HUDEP-2 (cell line): ENCODE measurements at regions not wholly inside any gene's neighbourhood (a gene's known extent, or its start where the extent isn't known, plus 50 kb on each side); places are given as distances from the start of the nearest gene placed in this dataset.

Source experiments
- DNase-seq, 76 experiments: peaks; one replicate each; lab custom pipeline; 2025; ENCODE audit not compliant: unreplicated experiment in 76 of 76; lab: John Stamatoyannopoulos, UW

DNA sequence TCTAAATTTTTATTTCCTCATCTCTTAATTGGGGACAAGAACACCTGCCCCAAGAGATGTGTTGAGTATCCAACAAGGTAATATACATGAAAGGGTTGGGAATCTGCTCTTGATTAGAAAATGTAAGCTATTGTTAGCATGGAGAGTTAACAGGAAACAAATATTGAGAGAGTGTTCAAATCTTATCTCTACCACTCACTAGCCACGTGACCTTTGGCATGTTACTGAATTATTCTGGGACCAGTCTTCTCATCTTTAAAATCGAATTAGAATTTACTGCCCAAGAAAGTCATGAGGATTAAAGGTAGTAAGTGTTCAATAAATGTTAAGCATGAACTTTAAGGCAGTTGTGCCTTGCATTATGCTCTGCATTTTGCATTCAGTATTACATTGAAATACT is 184.7 kb downstream of the MID1IP1 start:
- no peak for DNase-seq

DNA sequence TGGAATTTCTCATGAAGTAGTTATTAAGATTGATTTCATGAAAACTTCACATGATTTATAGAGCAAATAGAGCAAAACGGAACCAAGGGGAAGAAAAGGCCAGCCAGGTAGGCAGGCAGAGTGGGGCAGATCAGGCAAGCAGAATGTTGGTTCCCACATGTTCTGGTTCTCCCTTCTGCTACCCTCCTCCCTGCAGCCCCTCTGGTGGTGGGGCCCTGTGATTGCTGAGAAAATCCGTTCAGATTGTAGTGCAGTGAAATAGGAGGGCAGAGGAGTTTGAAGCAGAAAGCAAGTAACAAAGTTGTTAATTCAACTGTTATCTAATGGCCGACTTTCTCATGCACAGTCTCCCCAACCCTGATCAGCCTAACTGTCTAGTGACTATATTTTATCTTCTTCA is 185.3 kb downstream of the MID1IP1 start:
- DNase-seq = no peak

DNA sequence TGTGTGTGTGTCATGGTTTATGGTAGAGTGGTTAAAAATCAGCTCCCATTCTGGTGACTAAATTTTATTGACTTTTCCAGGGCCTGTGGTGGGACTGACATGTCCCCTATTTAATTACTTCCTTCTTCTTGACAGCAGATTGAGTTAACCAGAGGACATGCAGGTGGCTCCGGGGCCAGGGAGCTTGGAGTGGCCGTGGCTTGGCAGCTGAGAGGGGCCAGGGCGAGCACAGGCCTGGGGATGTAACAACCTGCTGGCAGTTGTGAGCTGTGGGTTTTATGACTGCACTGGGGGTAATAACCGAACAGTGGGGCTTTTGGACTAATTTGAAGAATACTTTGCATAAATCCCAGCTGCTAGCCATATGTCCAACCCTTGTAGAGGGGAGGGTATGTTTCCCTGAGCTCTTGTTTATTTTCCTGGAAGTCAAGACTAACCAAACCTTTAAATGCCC is 186.0 kb downstream of the MID1IP1 start:
- DNase-seq = no peak

DNA sequence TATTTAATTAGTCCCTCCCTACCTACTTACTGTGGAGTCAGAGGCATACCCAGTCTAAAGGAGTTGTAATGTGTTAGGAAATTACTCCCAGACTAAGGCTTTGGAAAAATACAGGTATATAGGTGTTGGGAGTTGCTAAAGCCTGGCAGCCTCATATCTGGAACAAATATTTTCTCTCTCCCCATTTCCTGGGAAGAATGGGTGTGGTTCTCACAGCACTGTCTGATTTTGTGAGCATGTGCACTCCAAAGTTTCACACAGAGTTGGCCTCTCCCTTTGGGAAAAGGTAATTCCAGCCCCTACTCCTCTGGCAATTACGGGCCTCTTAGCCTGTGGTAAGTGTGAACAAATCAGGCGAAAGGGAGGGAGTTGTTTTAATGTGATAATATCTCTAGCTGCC is 187.0 kb downstream of the MID1IP1 start:
- DNase-seq = no peak

DNA sequence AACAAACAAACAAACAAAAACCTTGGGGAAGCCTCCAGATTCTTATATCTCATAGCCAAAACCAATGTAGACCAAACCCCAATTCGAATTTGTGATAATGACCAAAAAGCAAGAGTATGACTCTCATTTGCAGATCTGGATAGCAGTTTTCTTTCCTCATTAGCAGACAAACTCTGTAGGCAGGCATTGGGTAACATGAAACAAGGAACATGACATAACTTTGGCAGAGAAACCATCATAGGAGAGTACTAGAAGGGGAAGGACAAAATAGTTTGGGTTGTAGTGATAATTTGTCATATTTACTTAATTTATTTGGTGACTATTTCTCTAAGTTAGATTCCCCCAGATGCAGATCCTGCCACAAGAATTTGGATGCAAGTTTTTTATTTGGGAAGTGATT is 187.8 kb downstream of the MID1IP1 start:
- DNase-seq = no peak

DNA sequence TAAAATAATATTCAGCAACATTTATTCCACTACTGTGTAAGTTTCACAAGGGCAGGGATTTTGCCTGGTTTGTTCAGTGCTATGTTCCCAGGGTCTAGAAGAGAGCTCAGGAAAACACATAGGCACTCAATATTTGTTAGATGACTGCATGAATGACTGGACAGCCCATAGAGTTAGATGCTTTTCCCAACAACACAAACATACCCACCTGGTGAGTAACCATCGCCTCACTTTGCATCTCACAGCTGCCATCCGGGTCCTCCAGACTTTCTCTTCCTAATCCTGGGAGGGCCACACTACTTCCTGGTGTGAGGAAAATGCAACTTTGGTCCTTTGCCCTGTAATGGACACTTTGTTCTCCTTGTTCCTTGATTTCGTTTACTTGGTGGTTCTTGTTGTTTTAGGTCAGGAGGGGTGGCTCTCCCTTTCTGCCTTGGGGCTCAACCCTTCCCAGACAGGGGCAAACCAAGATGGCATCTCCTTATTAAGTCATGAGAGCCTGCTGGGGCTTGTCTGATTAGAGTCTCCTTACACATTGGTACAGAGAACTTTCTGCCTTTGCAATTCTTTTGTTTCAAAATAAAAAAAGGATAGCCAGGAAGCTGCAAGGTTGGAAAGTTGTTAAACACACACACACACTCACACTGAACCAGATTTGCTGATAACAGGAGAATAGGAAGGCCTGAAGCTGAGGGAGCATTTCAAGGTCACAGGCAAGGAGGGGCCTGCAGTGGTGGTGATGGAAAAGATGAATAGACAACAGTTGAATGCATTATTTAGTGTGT is 190.6 kb downstream of the MID1IP1 start:
- no peak for DNase-seq

DNA sequence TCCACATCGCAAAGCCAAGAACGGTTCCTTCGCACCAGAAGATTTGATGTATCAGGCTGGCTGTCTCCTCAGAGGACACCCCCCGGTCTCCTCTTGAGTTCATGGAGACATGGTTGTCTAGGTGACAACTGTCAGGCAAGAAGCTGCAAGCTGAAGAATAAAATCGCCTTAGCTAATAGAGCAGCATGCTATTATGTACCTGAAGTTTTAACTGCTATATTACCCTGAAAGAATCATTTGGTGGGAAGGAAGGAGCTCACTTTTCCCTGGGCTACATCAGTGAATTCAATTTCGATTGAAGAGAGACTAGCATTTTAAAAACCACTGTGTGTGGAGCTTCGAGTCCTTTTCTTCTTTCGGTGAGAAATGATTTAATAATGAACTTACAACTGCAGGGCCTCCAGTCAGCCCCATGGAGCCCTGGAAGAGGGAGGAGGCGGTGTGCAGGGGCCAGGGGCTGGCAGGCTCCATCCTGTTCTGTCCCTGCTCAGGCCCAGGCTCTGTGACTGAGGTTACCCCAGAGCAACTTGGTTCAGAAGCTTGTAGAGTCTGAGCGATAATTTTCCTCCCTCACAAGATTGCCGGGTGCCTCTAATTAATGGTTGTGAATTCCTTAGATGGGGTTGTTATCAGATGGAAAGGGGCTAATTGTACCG is 191.3 kb downstream of the MID1IP1 start:
- no peak for DNase-seq

DNA sequence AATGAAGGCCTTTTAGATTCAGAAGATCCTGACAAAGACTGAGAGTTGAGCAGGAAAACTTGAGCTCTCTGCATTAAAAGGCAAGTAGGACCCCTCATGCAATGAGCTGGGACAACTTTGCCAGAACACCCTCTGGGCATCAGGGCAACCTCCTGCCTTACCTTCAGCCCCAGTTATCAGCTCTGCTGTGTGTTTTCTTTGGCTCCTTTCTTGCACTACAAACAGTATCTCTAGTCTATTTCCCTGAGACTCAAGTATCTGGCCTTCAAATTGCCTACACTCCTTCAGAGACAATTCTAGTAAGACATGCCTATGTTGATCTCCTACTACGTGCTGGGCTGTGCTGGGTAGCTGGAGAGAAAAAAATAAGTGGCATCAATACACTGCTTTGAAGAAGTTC is 192.2 kb downstream of the MID1IP1 start:
- DNase-seq = no peak

DNA sequence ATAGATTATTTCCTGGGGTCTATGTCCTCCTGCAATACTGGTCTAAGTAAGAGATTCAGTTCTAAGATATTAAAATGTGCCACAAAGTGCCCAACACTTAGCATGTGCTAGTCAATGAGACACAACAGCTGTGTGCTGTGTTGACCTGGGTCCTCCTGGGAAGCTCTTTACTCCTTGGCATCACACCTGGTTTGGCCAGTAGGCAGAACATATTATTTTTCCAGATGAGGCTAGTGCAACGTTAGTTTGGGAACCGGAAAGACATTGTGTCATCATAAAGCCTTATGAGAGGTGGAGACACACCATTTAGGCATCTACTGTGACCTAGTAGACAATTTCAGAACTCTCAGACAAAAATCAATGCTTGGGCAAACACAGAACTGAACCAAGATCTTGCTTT is 197.8 kb downstream of the MID1IP1 start:
- no peak for DNase-seq

DNA sequence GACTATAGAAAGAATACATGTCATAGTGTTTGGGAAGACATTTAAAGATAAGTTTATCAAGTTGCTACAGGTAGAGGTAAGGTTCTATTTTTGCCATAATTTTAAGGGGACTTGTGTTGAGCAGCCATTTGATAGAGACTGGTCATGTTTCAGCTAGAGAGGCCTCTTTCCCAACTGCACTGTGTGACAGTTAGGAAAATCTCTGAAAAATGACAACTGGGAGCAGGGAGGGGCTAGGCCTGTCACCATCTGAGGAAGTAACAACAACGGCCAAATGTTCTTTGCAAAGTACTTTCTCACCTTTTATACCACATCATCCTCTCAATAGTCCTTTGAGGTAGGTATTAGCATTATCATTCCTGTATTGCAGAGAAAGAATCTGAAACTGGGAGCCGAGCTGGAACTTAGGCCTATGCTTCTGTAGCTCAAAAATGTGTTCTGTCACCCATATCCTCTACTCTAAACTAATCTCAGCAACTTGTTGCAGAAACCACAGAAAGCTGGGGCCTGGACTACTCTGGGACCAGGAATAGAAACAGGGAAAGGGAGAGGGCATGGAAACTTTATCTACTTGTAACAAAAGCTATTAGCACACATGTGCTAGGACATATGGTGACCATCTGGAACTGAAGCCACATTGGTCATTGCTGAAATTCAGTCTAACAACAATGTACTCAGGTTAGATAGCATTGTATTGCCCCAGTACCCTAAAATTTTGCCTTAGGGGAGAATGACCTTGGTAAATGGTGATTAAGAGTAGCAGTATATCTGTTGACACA is 198.9 kb downstream of the MID1IP1 start:
- no peak for DNase-seq

DNA sequence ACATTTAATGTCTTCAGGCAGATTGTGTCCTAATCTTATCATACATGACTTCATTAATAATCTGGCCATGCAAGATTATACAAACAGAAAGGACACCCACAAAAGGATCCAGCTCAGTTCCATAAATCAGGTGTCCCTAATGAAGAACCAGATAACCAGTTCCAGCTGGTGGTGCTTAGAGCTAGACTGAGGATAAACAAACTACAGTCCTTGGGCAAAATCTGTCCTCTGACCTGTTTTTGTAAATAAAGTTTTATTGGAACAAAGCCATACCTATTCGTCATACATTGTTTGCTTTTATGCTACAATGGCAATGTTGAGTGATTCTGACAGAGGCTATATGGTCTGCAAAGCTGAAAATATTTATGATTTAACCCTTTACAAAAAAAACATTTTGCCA is 199.5 kb downstream of the MID1IP1 start:
- DNase-seq = no peak

DNA sequence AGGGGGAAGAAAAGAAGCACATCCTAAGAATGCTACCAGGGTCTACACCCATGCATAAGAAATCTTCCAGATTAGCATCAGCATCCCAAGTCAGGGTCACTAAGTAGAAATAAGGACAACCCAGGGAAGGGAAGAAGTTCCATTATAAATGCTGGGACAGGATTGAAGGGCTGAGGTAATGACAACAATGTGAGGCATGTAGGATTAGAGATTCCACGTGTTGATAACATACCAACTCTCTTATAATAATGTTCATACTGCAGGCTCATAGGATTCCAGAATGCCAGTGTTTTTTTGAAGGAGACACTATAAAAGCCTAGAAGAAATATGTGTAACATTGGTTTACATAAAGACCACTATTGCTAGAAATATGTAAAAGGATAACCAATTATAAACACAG is 201.2 kb downstream of the MID1IP1 start:
- no peak for DNase-seq

DNA sequence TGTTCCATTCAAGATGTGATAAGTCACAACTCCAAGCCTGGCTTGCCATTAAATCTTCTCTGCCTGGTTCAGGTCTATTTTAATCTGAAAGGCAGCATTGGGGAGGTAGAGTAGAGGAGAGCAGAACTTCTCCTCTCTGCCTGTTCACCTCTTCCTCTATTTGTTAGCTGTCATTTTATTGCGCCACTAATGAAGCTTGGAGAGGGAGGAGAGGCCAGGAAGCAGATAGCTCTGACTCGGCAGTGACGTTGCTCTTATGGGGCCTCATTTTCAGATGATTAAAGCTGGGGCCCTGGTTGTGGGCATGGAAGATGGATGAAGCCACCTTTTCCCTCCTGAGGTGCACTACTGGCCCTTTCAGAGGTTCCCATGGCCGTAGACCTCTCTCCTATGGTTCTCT is 207.3 kb downstream of the MID1IP1 start:
- no peak for DNase-seq

DNA sequence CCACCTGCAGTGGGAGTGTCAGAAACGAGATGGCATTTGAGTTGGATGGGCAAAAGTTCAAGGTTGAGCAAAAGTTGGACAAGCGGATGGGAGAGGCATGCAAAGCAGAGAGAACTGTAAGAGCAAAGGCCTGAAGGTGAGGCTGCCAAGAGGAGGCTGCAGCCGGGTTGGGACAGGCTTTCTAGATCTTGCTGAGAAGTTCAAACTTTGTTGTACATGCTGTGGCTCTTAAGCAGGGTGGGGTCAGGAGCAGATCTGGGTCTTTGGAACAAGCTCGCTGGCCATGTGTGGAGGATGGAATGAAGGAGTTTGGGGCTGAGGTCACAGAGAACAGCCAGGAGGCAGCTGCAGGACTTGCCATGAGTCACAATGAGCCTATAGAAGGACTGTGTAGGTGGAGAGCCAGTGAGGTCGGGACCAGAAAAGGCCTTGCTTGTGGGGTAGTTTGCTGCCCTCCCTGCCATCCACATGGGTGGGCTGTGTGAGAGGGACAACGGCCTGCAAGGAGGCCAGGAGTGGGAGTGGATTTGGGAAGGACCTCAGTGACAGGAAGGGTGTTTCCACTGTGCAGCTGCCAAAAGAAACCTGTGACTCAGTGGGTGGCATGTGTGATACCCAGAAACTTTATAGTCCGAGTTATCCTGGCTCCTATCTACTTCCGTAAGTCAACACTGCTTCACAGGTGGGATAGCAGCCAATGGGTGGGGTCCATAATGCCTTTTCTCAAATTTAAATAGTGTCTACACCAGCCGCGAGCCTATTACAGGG is 210.4 kb downstream of the MID1IP1 start:
- no peak for DNase-seq

DNA sequence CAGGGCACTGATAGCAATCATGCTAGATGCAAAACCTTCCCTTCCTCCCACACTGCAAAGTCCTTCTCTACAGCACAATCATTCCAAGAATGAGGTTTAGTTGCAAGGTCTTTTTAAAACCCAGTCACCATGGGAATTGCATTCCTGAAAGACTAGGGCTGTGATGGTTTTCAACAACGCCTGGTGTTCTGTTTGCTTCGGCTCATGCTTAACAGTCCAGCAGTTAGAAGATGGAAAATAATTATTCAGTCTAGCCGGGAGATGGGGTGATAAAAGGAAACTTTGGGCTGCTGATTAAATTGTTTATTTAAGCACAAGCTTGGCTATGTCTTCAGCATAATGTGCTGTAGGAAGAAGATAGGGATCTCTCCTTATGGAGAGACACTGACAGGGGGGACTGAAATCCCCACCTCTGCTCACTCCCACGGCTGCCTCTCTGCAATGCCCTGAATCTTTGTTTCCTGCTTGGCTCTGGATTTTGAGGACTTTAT is 211.4 kb downstream of the MID1IP1 start:
- DNase-seq = no peak

DNA sequence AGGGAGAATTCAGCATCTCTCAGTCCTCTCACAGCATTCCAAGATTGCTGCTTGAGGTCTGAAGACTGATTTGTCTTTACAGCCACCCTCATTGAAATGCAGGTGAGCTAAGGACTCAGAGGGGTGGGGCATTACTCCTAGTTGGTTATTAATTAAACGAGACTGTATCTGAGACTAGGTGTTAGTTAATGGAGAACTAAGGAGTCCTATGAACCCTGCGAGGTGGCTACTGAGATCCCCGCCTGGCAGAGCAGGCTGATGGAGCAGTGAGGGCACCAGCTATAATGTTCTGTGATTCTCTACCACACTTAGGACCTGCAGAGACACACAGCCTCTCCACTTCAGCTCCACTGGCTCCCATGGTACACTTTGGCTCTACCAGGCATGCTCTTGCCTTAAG is 215.3 kb downstream of the MID1IP1 start:
- DNase-seq = no peak

DNA sequence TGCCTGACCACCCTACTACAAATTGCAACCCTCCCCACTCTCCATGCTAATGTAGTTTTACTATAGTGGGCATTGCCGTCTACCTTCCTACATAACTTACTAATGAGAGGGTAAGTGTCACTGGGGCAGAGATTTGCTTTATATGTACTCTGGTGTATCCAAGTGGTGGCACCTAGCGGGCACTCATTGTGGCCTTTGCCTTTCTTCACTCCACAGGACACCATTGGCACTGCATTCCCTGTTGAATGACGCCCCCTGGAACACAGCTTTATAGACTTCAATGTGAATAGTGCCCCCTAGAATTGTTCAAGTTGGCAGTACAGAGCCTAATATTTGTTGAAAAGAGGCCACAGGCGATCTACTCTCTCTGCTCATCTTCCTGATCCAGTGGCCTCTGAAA is 215.8 kb downstream of the MID1IP1 start:
- no peak for DNase-seq

DNA sequence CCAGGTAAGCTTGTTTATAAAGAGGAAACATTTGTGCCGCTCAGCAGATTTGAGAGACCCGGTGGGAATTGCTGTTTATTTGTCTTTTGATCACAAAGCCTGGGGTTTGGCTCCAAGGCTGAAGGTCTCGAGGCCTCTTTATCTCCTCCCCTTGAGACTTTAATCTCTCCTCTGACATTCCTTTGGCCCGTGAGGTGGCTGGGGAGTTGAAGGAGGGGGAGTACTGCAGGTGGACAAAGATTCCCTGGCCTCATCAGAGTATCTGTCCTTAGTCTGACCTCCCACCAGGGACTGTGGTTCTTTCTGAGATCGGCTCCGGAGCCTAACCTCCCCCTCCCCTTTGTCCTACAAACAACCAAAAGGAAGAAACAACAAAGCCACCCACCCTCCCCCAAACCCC is 216.5 kb downstream of the MID1IP1 start:
- no peak for DNase-seq

DNA sequence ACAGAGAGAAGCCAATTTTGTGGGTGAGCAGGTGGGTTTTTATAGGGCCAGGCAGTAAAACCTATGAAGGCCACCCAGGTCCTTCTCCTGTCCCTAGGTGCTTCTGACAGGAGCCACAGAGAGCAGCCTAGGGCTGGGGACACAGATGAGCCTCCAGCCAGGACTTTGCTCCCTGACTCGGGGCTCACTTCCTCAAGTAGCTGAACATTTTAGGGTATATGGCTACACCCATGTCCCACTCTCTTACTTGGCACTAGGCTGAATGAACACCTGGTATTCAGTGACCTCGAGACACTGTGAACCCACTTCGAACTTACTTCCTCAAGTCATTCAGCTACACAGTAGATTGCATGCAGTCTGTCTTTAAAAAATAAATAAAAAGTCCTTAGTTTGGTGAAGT is 217.3 kb downstream of the MID1IP1 start:
- DNase-seq = no peak

DNA sequence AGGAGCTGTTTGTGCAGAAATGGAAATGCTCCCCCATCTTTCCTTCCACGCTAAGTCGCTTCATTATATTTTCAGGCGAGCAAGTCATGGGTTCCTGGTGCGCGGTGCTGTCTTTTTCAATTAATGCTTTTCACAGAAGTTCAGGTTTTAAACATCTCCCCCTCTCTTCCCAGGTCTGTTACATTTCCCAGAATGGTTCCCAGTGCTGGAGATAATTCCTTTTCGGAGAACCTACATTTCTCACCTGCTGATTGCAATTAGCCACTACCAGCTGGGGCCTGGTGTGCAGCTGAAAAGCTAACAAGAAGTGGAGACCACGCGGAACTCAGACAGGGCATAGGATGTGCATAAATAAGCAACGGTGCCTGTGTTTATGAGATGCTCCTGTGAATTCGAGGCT is 217.8 kb downstream of the MID1IP1 start:
- no peak for DNase-seq
